Hepatocyte (in vitro differentiated cells): ENCODE measurements at regions not wholly inside any gene's neighbourhood (a gene's known extent, or its start where the extent isn't known, plus 50 kb on each side); places are given as distances from the start of the nearest gene placed in this dataset.

Experiments
- DNase-seq: peaks from one replicate; pipeline ENCODE4 v3.0.0-alpha.2; 2016; ENCODE audit warnings: low spot score
- H2AFZ ChIP-seq: fragments of 200-600 bp; sonication (generic); 2 replicates; pipeline ENCODE4 v1.6.0; 2016; ENCODE audit warnings: antibody characterized with exemption, mild to moderate bottlenecking
- H3K27ac ChIP-seq: fragments of 200-600 bp; sonication (generic); 2 replicates; pipeline ENCODE4 v1.5.1; 2016; ENCODE audit warnings: mild to moderate bottlenecking
- H3K27me3 ChIP-seq: fragments of 200-600 bp; sonication (generic); 2 replicates; pipeline ENCODE4 v1.6.1; 2016
- H3K36me3 ChIP-seq: fragments of 200-600 bp; sonication (generic); replicated peaks from 2 replicates; pipeline ENCODE4 v1.5.1; 2016; ENCODE audit warnings: low read depth; ENCODE audit not compliant: insufficient read depth
- H3K4me1 ChIP-seq: fragments of 200-600 bp; sonication (generic); 2 replicates; pipeline ENCODE4 v1.5.1; 2016; ENCODE audit warnings: mild to moderate bottlenecking, moderate library complexity; ENCODE audit not compliant: insufficient read depth
- H3K4me2 ChIP-seq: fragments of 200-600 bp; sonication (generic); 2 replicates; pipeline ENCODE4 v1.6.0; 2016
- H3K4me3 ChIP-seq: fragments of 200-600 bp; sonication (generic); 2 replicates; pipeline ENCODE4 v1.5.1; 2016; ENCODE audit warnings: mild to moderate bottlenecking
- H3K79me2 ChIP-seq: fragments of 200-600 bp; sonication (generic); 2 replicates; pipeline ENCODE4 v1.6.0; 2017; ENCODE audit warnings: mild to moderate bottlenecking
- H3K9me2 ChIP-seq: fragments of 200-600 bp; sonication (generic); replicated peaks from 2 replicates; pipeline ENCODE4 v1.6.0; 2017; ENCODE audit warnings: mild to moderate bottlenecking; ENCODE audit not compliant: insufficient read depth
- H3K9me3 ChIP-seq: fragments of 200-600 bp; sonication (generic); 2 replicates; pipeline ENCODE4 v1.5.1; 2016; ENCODE audit warnings: low read depth, mild to moderate bottlenecking
- H4K20me1 ChIP-seq: fragments of 200-600 bp; sonication (generic); 2 replicates; pipeline ENCODE4 v1.6.0; 2016; ENCODE audit warnings: mild to moderate bottlenecking; ENCODE audit not compliant: insufficient read depth, poor library complexity, severe bottlenecking
- EZH2 ChIP-seq: fragments of 200-600 bp; sonication (generic); IDR thresholded peaks from 2 replicates; pipeline ENCODE4 v1.6.1; 2016; ENCODE audit warnings: antibody characterized with exemption, mild to moderate bottlenecking, borderline replicate concordance
- EZH2phosphoT487 ChIP-seq: fragments of 200-600 bp; sonication (generic); IDR thresholded peaks from one replicate; pipeline ENCODE4 v1.6.1; 2018; ENCODE audit warnings: antibody characterized with exemption, mild to moderate bottlenecking, low read depth, moderate library complexity; ENCODE audit not compliant: unreplicated experiment, severe bottlenecking
- WGBS: methylation state at CpG from one replicate; pipeline ENCODE4 v1.1.6; 2016; ENCODE audit warnings: low lambda C conversion rate; ENCODE audit errors: missing lambda C conversion rate; 5-methylcytosine and 5-hydroxymethylcytosine counted together
- TF ChIP-seq, protein P1 (sequence below): fragments of 200-600 bp; sonication (generic); IDR thresholded peaks from 2 replicates; pipeline ENCODE4 v1.5.1; 2016; ENCODE audit warnings: antibody characterized with exemption, mild to moderate bottlenecking; ENCODE audit not compliant: poor library complexity

DNA sequence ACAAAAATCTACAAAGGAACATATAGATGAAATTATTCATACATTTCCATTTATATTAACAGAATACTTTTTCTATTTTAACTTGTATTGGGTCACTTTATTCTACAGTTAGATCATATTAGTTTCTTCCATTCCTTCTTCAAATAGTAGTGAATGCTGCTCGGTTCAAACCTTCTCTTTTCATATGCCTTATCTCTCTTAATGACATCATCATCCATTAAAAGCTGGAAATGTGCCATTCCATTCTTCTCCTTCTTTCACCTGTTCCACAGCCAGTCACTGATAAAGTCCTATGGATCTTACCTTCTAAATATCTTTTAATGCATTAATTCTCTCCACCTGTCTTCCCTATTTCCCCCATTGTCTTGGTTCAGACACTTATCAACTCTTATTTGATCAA is 358.0 kb upstream of the POU1F1 start:
- H3K36me3 ChIP-seq, result no peaks in the 10 kb centered on the region
- 74% methylated on average over 1 of the region's 1 CpG for WGBS

DNA sequence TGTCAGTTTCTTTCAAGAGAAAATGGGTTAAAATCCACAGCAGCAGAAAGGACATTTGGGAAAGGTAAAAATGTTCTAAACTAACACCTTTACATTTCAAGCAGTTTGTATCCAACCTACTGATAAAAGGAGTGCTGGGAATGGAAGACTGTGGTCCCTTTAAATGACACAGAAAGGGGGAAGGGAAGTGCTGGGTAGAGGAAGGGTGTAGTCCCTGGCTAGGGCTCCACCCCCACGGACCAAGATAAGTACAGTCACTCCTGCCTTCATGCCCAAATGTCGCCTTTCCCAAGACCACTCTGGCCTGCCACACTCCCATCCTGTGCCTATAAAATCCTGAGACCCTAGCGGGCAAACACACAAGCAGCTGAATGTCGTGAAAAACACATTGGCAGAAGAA is 350.9 kb upstream of the POU1F1 start:
- Histone ChIP-seq H3K4me2 (no peak overlapping the region), H3K27ac (no peak overlapping the region), H2AFZ (no peak overlapping the region), H3K27me3 (no peaks in the 10 kb centered on the region), H3K9me3 (peaks cover 5% of the 10 kb centered on the region), H3K4me3 (no peak overlapping the region), H3K9me2 (no peaks in the 10 kb centered on the region), H3K4me1 (no peaks in the 10 kb centered on the region), H3K36me3 (no peaks in the 10 kb centered on the region), H4K20me1 (no peaks in the 10 kb centered on the region), H3K79me2 (no peaks in the 10 kb centered on the region)
- TF ChIP-seq EZH2phosphoT487, result no peak
- TF ChIP-seq, protein P1, sequence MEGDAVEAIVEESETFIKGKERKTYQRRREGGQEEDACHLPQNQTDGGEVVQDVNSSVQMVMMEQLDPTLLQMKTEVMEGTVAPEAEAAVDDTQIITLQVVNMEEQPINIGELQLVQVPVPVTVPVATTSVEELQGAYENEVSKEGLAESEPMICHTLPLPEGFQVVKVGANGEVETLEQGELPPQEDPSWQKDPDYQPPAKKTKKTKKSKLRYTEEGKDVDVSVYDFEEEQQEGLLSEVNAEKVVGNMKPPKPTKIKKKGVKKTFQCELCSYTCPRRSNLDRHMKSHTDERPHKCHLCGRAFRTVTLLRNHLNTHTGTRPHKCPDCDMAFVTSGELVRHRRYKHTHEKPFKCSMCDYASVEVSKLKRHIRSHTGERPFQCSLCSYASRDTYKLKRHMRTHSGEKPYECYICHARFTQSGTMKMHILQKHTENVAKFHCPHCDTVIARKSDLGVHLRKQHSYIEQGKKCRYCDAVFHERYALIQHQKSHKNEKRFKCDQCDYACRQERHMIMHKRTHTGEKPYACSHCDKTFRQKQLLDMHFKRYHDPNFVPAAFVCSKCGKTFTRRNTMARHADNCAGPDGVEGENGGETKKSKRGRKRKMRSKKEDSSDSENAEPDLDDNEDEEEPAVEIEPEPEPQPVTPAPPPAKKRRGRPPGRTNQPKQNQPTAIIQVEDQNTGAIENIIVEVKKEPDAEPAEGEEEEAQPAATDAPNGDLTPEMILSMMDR, result no peak
- TF ChIP-seq EZH2, result no peak
- DNase-seq, result no peak
- 74% methylated on average over 4 of the region's 4 CpGs for WGBS

More for the DNA sequence above, 358.0 kb upstream of the POU1F1 start:
- TF ChIP-seq EZH2phosphoT487 (no peak), EZH2 (no peak)
- TF ChIP-seq, protein P1, result no peak
- H3K9me2 ChIP-seq, result no peaks in the 10 kb centered on the region
- H2AFZ ChIP-seq, result no peak overlapping the region
- H3K4me3 ChIP-seq, result no peak overlapping the region
- no peak for DNase-seq
- H3K4me2 ChIP-seq, result no peak overlapping the region
- no peaks in the 10 kb centered on the region for H3K27me3 ChIP-seq
- no peaks in the 10 kb centered on the region for H4K20me1 ChIP-seq
- no peak overlapping the region for H3K27ac ChIP-seq
- H3K79me2 ChIP-seq, result no peaks in the 10 kb centered on the region
- H3K4me1 ChIP-seq, result no peaks in the 10 kb centered on the region
- H3K9me3 ChIP-seq, result no peaks in the 10 kb centered on the region

DNA sequence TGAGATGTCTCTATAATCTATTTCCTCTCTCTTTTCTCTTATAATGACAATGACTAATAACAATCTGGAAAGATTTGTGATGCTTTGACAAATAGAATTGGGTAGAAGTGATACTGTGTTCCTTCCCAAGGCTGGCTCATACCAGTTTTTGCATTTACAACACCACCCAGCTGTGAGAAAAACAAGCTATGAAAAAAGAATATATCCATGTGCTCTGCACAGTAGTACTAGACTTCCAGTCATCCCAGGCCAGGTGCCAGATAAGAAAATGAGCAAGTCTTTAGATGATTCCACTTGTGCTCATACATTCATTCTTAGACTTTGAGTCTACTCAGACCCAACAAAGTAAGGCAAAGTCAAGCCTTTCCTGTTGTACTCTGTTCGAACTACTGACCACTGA is 350.2 kb upstream of the POU1F1 start:
- WGBS, result 90% methylated on average over 1 of the region's 1 CpG
- Histone ChIP-seq H3K4me2 (no peak overlapping the region), H3K79me2 (no peaks in the 10 kb centered on the region), H3K36me3 (no peaks in the 10 kb centered on the region), H3K9me2 (no peaks in the 10 kb centered on the region), H3K9me3 (peaks cover 5% of the 10 kb centered on the region), H3K27ac (no peak overlapping the region), H3K27me3 (no peaks in the 10 kb centered on the region), H3K4me3 (no peak overlapping the region), H3K4me1 (no peaks in the 10 kb centered on the region), H2AFZ (no peak overlapping the region), H4K20me1 (no peaks in the 10 kb centered on the region)
- TF ChIP-seq, protein P1, result no peak
- TF ChIP-seq EZH2phosphoT487 (no peak), EZH2 (no peak)
- DNase-seq, result no peak

DNA sequence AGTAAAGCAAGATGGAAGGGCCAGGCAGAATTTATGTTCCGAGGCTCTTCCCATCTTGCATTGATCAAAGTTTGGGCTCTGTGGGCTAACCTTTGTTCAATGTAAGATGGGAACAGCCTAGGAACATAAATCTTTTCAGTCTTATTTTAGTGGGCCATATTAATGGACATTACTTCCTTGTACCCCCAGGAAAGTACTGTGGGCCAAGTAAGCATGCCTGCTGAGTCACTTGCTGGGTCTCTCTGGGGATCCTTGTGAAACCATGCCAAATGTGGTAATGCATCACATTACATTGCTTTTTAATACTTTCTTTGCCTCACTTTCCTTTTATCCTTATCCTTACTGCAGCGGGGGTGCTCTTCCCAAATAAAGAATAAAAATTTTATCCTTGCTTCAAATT is 349.5 kb upstream of the POU1F1 start:
- Histone ChIP-seq H2AFZ (no peak overlapping the region), H3K9me3 (peaks cover 5% of the 10 kb centered on the region), H3K9me2 (no peaks in the 10 kb centered on the region), H3K4me1 (no peaks in the 10 kb centered on the region), H3K4me2 (no peak overlapping the region), H3K27ac (no peak overlapping the region), H3K4me3 (no peak overlapping the region), H3K79me2 (no peaks in the 10 kb centered on the region), H4K20me1 (no peaks in the 10 kb centered on the region), H3K36me3 (no peaks in the 10 kb centered on the region), H3K27me3 (no peaks in the 10 kb centered on the region)
- WGBS, result 98% methylated on average over 2 of the region's 2 CpGs
- no peak for DNase-seq
- TF ChIP-seq EZH2phosphoT487 (no peak), EZH2 (no peak)
- TF ChIP-seq, protein P1, result no peak
